K562 (cell line): ENCODE measurements at regions not wholly inside any gene's neighbourhood (a gene's known extent, or its start where the extent isn't known, plus 50 kb on each side); places are given as distances from the start of the nearest gene placed in this dataset.

Source experiments
- ATAC-seq: fragments of 200-7000 bp; cut with Tn5 transposase; 3 replicates; pipeline ENCODE4 v1.9.1; 2020; ENCODE audit warnings: moderate library complexity
- BruUV-seq: library from RNA; stranded (reverse); fragments of 400-500 nt; replicated peaks from 2 replicates; lab custom pipeline; 2021; lab: Mats Ljungman, UMichigan
- CTCF ChIA-PET: fragments of 300-600 bp; formaldehyde crosslinking; extraction: SDS; loops from one replicate; lab custom pipeline; 2021; ENCODE audit warnings: low intra/inter-chr PET ratio; lab: Yijun Ruan, JAX
- POLR2A ChIA-PET: fragments of 300-600, 350-650 bp; sonication (Branson Sonifier 250); formaldehyde crosslinking; extraction: SDS; loops from one replicate; lab custom pipeline; 2021; ENCODE audit warnings: antibody characterized with exemption, inconsistent platforms; lab: Yijun Ruan, JAX
- DNase-seq, 4 experiments: peaks; one replicate each; pipeline versions ENCODE4 v3.0.0 to v3.0.0-alpha.2; 2011 to 2018; ENCODE audit warnings: low spot score in 3 of 4, mixed read lengths in 3 of 4; ENCODE audit errors: extremely low read depth in 1 of 4
- FAIRE-seq: peaks from 2 replicates; lab custom pipeline; 2011; peaks lifted over from hg19 to GRCh38; lab: Jason Lieb, UNC
- H2AFZ ChIP-seq: 2 replicates; pipeline ENCODE4 v1.6.0; 2011; ENCODE audit warnings: low read depth, low read length, control low read depth, inconsistent platforms
- H3K27ac ChIP-seq: fragments of 200-600 bp; 3 replicates; pipeline ENCODE4 v1.8.0; 2011; ENCODE audit warnings: low read depth, mild to moderate bottlenecking, control low read depth, inconsistent platforms, low read length, moderate library complexity, mixed read lengths; ENCODE audit errors: extremely low read depth
- H3K27me3 ChIP-seq, 2 experiments: fragments of 300-600 bp in 1 of 2; 2 replicates in 1 of 2; 3 replicates in 1 of 2; pipeline versions ENCODE4 v1.6.0 to v1.8.0; 2011; ENCODE audit warnings: inconsistent platforms in 2 of 2, low read length in 2 of 2, mild to moderate bottlenecking in 1 of 2, mixed read lengths in 1 of 2, moderate library complexity in 1 of 2; ENCODE audit not compliant: control insufficient read depth in 2 of 2, insufficient read depth in 2 of 2
- H3K36me3 ChIP-seq: fragments of 300-600 bp; 3 replicates; pipeline ENCODE4 v1.8.0; 2011; ENCODE audit warnings: mild to moderate bottlenecking, low read length, inconsistent platforms; ENCODE audit not compliant: control insufficient read depth, insufficient read depth
- H3K4me1 ChIP-seq, 2 experiments: fragments of 200-600 bp in 1 of 2; replicated peaks in 1 of 2; 2 replicates in 1 of 2; 3 replicates in 1 of 2; pipeline versions ENCODE4 v1.5.1 to v1.8.0; 2011; ENCODE audit warnings: inconsistent platforms in 2 of 2, low read length in 2 of 2, mild to moderate bottlenecking in 1 of 2, mixed read lengths in 1 of 2, moderate library complexity in 1 of 2; ENCODE audit not compliant: control insufficient read depth in 2 of 2, insufficient read depth in 2 of 2
- H3K4me2 ChIP-seq: 2 replicates; pipeline ENCODE4 v1.6.1; 2011; ENCODE audit warnings: low read length, control low read depth, inconsistent platforms, mixed read lengths; ENCODE audit not compliant: insufficient read depth
- H3K4me3 ChIP-seq: fragments of 200-600 bp; sonication (generic), shearing (Covaris generic); 2 replicates; pipeline ENCODE4 v1.5.1; 2016; ENCODE audit warnings: control low read depth, inconsistent platforms
- H3K79me2 ChIP-seq: fragments of 200-600 bp; 3 replicates; pipeline ENCODE4 v1.8.0; 2011; ENCODE audit warnings: low read length, inconsistent platforms; ENCODE audit not compliant: control insufficient read depth, insufficient read depth
- H3K9ac ChIP-seq, 2 experiments: 2 replicates each; pipeline versions ENCODE4 v1.6.0 to v1.6.1; 2011; ENCODE audit warnings: low read depth in 2 of 2, low read length in 2 of 2, control low read depth in 1 of 2, inconsistent platforms in 1 of 2, mild to moderate bottlenecking in 1 of 2, mixed read lengths in 1 of 2; ENCODE audit not compliant: insufficient read depth in 1 of 2
- H3K9me1 ChIP-seq: one replicate; pipeline ENCODE4 v1.6.0; 2011; ENCODE audit warnings: inconsistent platforms, mild to moderate bottlenecking, low read length, moderate library complexity; ENCODE audit not compliant: control insufficient read depth, insufficient read depth
- H3K9me3 ChIP-seq: replicated peaks from 2 replicates; pipeline ENCODE4 v1.5.1; 2011; ENCODE audit warnings: low read depth, low read length, inconsistent platforms; ENCODE audit not compliant: control insufficient read depth, insufficient read depth
- H4K20me1 ChIP-seq: replicated peaks from 2 replicates; pipeline ENCODE4 v1.6.1; 2011; ENCODE audit warnings: low read length, inconsistent platforms, mixed read lengths; ENCODE audit not compliant: control insufficient read depth, insufficient read depth
- DDX20 ChIP-seq: fragments of 450-650 bp; IDR thresholded peaks from 2 replicates; pipeline ENCODE4 v1.6.1; 2016; ENCODE audit warnings: missing genetic modification characterization, low read depth, mild to moderate bottlenecking, missing compliant biosample characterization, moderate library complexity
- ILK ChIP-seq: fragments of 450-650 bp; IDR thresholded peaks from 2 replicates; pipeline ENCODE4 v1.6.1; 2016; ENCODE audit warnings: missing genetic modification characterization, low read depth, mild to moderate bottlenecking, missing compliant biosample characterization, moderate library complexity, borderline replicate concordance
- SIN3B ChIP-seq: fragments of 450-650 bp; IDR thresholded peaks from 2 replicates; pipeline ENCODE4 v1.6.1; 2017; ENCODE audit warnings: low read depth, mild to moderate bottlenecking, moderate library complexity
- TAF1 ChIP-seq: IDR thresholded peaks from 2 replicates; pipeline ENCODE4 v1.6.1; 2011; ENCODE audit warnings: mild to moderate bottlenecking, low read length, moderate library complexity; ENCODE audit not compliant: insufficient read depth, control insufficient read depth, severe bottlenecking; ENCODE audit errors: extremely low read depth
- ZKSCAN3 ChIP-seq: fragments of 250-450 bp; sonication (Bioruptor Pico); IDR thresholded peaks from 2 replicates; pipeline ENCODE4 v1.4.0; 2020
- WGBS: fragments of 100-300 bp; shearing (Covaris generic); methylation state at CpG from one replicate; pipeline ENCODE4 v1.1.6; 2016; ENCODE audit warnings: low coverage, mixed read lengths; ENCODE audit not compliant: insufficient coverage; ENCODE audit errors: missing lambda C conversion rate; 5-methylcytosine and 5-hydroxymethylcytosine counted together
- in situ Hi-C: fragments of 300-500 bp; cut with MboI; formaldehyde crosslinking; loops from 4 replicates; pipeline ENCODE4 v1.15.0; 2018; ENCODE audit warnings: inconsistent platforms, mixed read lengths
- intact Hi-C: fragments of 100-400 bp; cut with micrococcal nuclease; formaldehyde crosslinking; loops from 2 replicates; pipeline ENCODE4 v1.14.2; 2022
- TF ChIP-seq, protein P1 (sequence below): fragments of 250-450 bp; sonication (Bioruptor Pico); IDR thresholded peaks from 2 replicates; pipeline ENCODE4 v1.4.0; 2020; ENCODE audit warnings: mild to moderate bottlenecking, moderate library complexity

DNA sequence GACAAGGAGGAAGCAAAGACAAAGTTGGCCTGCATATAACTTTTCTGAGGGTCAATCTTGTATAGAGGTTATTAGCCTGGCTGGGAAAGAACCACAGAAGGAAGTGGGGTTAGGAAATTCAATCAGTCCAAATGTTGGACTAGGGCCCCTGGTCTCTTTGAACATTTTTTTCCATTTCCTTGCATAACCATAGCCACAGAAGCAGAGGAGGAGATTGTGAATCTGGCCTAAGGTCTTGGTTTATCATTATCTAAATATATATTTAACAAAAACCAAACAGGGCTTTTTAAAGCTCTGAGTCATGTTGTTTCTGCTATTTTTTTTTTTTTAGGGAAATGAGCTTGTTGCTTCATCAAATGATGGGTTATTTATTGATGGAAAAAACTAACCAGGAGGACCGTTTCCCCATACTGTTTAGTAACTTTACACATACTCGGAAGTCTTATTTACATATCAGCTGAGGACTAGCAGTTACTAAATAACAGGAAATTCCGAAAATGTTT, 97.7 kb upstream of the ACSL4 start:
- H3K27me3 ChIP-seq = no peaks in the 10 kb centered on the region
- no peak for TF ChIP-seq SIN3B
- no peak for TF ChIP-seq TAF1
- TF ChIP-seq ZKSCAN3 (CRISPR knock-in tag) = no peak
- no peak for TF ChIP-seq DDX20
- TF ChIP-seq ILK (tag) = no peak
- TF ChIP-seq, protein P1, sequence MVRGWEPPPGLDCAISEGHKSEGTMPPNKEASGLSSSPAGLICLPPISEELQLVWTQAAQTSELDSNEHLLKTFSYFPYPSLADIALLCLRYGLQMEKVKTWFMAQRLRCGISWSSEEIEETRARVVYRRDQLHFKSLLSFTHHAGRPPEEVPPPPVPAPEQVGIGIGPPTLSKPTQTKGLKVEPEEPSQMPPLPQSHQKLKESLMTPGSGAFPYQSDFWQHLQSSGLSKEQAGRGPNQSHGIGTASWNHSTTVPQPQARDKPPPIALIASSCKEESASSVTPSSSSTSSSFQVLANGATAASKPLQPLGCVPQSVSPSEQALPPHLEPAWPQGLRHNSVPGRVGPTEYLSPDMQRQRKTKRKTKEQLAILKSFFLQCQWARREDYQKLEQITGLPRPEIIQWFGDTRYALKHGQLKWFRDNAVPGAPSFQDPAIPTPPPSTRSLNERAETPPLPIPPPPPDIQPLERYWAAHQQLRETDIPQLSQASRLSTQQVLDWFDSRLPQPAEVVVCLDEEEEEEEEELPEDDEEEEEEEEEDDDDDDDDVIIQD (CRISPR knock-in tag) = no peak
- TF ChIP-seq, all 486 proteins: peak for 0
- ChIA-PET POLR2A (no interaction called here), CTCF (no interaction called here)
- Histone ChIP-seq H2AFZ (no peak overlapping the region), H3K27ac (no peak overlapping the region), H3K36me3 (no peaks in the 10 kb centered on the region), H3K9me3 (no peaks in the 10 kb centered on the region), H3K4me3 (no peak overlapping the region), H3K79me2 (no peaks in the 10 kb centered on the region), H3K4me2 (no peak overlapping the region), H4K20me1 (no peaks in the 10 kb centered on the region), H3K9me1 (no peaks in the 10 kb centered on the region), H3K9ac (no peak overlapping the region), H3K4me1 (no peaks in the 10 kb centered on the region)
- WGBS = 26% methylated on average over 3 of the region's 3 CpGs
- no TSS peak for BruUV-seq
- in situ Hi-C loops (no loop called here), intact Hi-C loops (no loop called here)
- DNase-seq = no peak
- ATAC-seq = no peak
- no peak for FAIRE-seq
